Endothelial cell of umbilical vein (primary cell): ENCODE measurements at regions not wholly inside any gene's neighbourhood (a gene's known extent, or its start where the extent isn't known, plus 50 kb on each side); places are given as distances from the start of the nearest gene placed in this dataset.

Experiments
- BruUV-seq: library from RNA; stranded (reverse); fragments of 400-500 nt; replicated peaks from 2 replicates; lab custom pipeline; 2021; lab: Mats Ljungman, UMichigan
- CTCF ChIA-PET: fragments of 300-600, 350-600 bp; sonication (Branson Sonifier 250); formaldehyde crosslinking; loops from one replicate; lab custom pipeline; 2021; ENCODE audit warnings: antibody characterized with exemption, inconsistent platforms; lab: Charles Lee
- POLR2A ChIA-PET: fragments of 300-600, 350-600 bp; sonication (Branson Sonifier 250); formaldehyde crosslinking; loops from one replicate; lab custom pipeline; 2021; ENCODE audit warnings: antibody characterized with exemption, inconsistent platforms; lab: Charles Lee
- DNase-seq: peaks from one replicate; pipeline ENCODE4 v3.0.0-alpha.2; 2011; ENCODE audit warnings: low read depth, low spot score
- FAIRE-seq: peaks from 2 replicates; lab custom pipeline; 2011; peaks lifted over from hg19 to GRCh38; lab: Jason Lieb, UNC
- H2AFZ ChIP-seq: 2 replicates; pipeline ENCODE4 v1.6.0; 2012; ENCODE audit warnings: low read depth, low read length, control low read depth, inconsistent platforms
- H3K27ac ChIP-seq: 2 replicates; pipeline ENCODE4 v1.5.1; 2011; ENCODE audit warnings: low read depth, mild to moderate bottlenecking, control low read depth, low read length, moderate library complexity; ENCODE audit not compliant: insufficient read depth
- H3K27me3 ChIP-seq, 2 experiments: 2 replicates each; pipeline versions ENCODE4 v1.6.0 to v1.6.1; 2011; ENCODE audit warnings: low read length in 2 of 2, mixed read lengths in 1 of 2; ENCODE audit not compliant: control insufficient read depth in 2 of 2, insufficient read depth in 2 of 2
- H3K36me3 ChIP-seq, 2 experiments: 2 replicates in 1 of 2; 3 replicates in 1 of 2; pipeline ENCODE4 v1.5.1; 2011; ENCODE audit warnings: low read length in 2 of 2, mild to moderate bottlenecking in 1 of 2, moderate library complexity in 1 of 2; ENCODE audit not compliant: control insufficient read depth in 2 of 2, insufficient read depth in 2 of 2; ENCODE audit errors: extremely low read depth in 1 of 2
- H3K4me1 ChIP-seq: 3 replicates; pipeline ENCODE4 v1.5.1; 2011; ENCODE audit warnings: mild to moderate bottlenecking, low read length; ENCODE audit not compliant: control insufficient read depth, insufficient read depth; ENCODE audit errors: extremely low read depth
- H3K4me2 ChIP-seq: 2 replicates; pipeline ENCODE4 v1.6.1; 2011; ENCODE audit warnings: low read length, control low read depth, mixed read lengths; ENCODE audit not compliant: insufficient read depth
- H3K4me3 ChIP-seq, 3 experiments: fragments of 200-600 bp in 1 of 3; sonication (generic), shearing (Covaris generic) in 1 of 3; replicated peaks in 1 of 3; 2 replicates each; pipeline ENCODE4 v1.5.1; 2011 to 2016; ENCODE audit warnings: control low read depth in 3 of 3, low read length in 3 of 3, mild to moderate bottlenecking in 2 of 3, inconsistent platforms in 1 of 3, low read depth in 1 of 3, moderate library complexity in 1 of 3; ENCODE audit not compliant: insufficient read depth in 1 of 3
- H3K79me2 ChIP-seq: 2 replicates; pipeline ENCODE4 v1.6.0; 2012; ENCODE audit warnings: low read length, inconsistent platforms; ENCODE audit not compliant: control insufficient read depth, insufficient read depth
- H3K9ac ChIP-seq: replicated peaks from 2 replicates; pipeline ENCODE3; 2011; ENCODE audit warnings: low read length, control low read depth; ENCODE audit not compliant: insufficient read depth; ENCODE audit errors: extremely low read depth
- H3K9me1 ChIP-seq: replicated peaks from 3 replicates; pipeline ENCODE4 v1.6.0; 2011; ENCODE audit warnings: mild to moderate bottlenecking, low read length; ENCODE audit not compliant: control insufficient read depth, insufficient read depth; ENCODE audit errors: extremely low read depth
- H3K9me3 ChIP-seq: replicated peaks from 2 replicates; pipeline ENCODE4 v1.5.1; 2012; ENCODE audit warnings: low read length, inconsistent platforms; ENCODE audit not compliant: control insufficient read depth, insufficient read depth
- H4K20me1 ChIP-seq: replicated peaks from 2 replicates; pipeline ENCODE3; 2011; ENCODE audit warnings: mild to moderate bottlenecking, low read length; ENCODE audit not compliant: control insufficient read depth, insufficient read depth; ENCODE audit errors: extremely low read depth
- EZH2 ChIP-seq: IDR thresholded peaks from 2 replicates; pipeline ENCODE4 v1.6.1; 2012; ENCODE audit warnings: borderline replicate concordance, low read depth, mild to moderate bottlenecking, moderate library complexity, low read length, inconsistent platforms; ENCODE audit not compliant: severe bottlenecking
- dilution Hi-C: fragments of 300-500 bp; cut with MboI; formaldehyde crosslinking; loops from one replicate; pipeline ENCODE4 v1.15.0; 2019; ENCODE audit warnings: low sequenced_read_pairs; ENCODE audit not compliant: extremely low pct_ligation_motif_present
- intact Hi-C: fragments of 100-400 bp; cut with micrococcal nuclease; formaldehyde crosslinking; loops from one replicate; pipeline ENCODE4 v1.10.0; 2022
- TF ChIP-seq, protein P1 (sequence below), 2 donors: IDR thresholded peaks; 1 replicate in 1 of 2; 2 replicates in 1 of 2; pipeline ENCODE4 v1.5.1; 2011; ENCODE audit warnings: low read length in 2 of 2, mild to moderate bottlenecking in 2 of 2, moderate library complexity in 2 of 2, control low read depth in 1 of 2, inconsistent platforms in 1 of 2, low read depth in 1 of 2; ENCODE audit not compliant: insufficient read depth in 1 of 2; ENCODE audit errors: extremely low read depth in 1 of 2
- TF ChIP-seq, protein P2 (sequence below): IDR thresholded peaks from 2 replicates; pipeline ENCODE4 v1.6.1; 2011; ENCODE audit not compliant: insufficient read depth, insufficient read length

DNA sequence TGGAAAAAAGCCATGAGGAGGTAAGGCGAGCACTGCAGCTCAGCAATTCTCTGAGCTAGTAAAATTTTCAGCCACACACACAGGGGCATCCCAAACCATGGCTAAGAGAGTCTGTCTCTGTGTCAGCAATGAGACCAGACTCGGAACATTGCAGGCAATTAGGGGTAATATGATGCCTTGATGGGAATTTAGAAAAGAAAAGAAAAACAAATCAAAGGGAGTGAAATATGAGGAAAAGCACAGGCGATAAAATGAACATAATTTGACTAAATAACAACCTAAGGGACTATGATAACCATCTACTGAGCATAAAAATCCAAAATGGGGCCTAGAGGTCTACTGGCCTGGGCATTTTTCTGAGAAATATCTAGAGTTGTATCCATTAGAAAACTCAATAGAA lies 546.0 kb upstream of the PSMD7 start:
- Histone ChIP-seq H3K4me3 (no peak overlapping the region), H3K4me2 (no peak overlapping the region), H2AFZ (no peak overlapping the region), H3K27me3 (no peaks in the 10 kb centered on the region), H4K20me1 (no peaks in the 10 kb centered on the region), H3K9ac (no peak overlapping the region), H3K36me3 (no peaks in the 10 kb centered on the region), H3K27ac (no peak overlapping the region), H3K9me3 (no peaks in the 10 kb centered on the region), H3K4me1 (no peaks in the 10 kb centered on the region), H3K79me2 (no peaks in the 10 kb centered on the region), H3K9me1 (no peaks in the 10 kb centered on the region)
- dilution Hi-C loops: no loop called here
- ChIA-PET POLR2A (no interaction called here), CTCF (no interaction called here)
- DNase-seq (no peak), FAIRE-seq (no peak)
- TF ChIP-seq, protein P1, sequence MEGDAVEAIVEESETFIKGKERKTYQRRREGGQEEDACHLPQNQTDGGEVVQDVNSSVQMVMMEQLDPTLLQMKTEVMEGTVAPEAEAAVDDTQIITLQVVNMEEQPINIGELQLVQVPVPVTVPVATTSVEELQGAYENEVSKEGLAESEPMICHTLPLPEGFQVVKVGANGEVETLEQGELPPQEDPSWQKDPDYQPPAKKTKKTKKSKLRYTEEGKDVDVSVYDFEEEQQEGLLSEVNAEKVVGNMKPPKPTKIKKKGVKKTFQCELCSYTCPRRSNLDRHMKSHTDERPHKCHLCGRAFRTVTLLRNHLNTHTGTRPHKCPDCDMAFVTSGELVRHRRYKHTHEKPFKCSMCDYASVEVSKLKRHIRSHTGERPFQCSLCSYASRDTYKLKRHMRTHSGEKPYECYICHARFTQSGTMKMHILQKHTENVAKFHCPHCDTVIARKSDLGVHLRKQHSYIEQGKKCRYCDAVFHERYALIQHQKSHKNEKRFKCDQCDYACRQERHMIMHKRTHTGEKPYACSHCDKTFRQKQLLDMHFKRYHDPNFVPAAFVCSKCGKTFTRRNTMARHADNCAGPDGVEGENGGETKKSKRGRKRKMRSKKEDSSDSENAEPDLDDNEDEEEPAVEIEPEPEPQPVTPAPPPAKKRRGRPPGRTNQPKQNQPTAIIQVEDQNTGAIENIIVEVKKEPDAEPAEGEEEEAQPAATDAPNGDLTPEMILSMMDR (IDR thresholded peaks at IDR 0.05; ENCODE audit: extremely low read depth in 1 of 2, insufficient read depth in 1 of 2, low read depth in 1 of 2, low read length in 2 of 2): no peak
- no peak for TF ChIP-seq EZH2
- TF ChIP-seq, protein P2, sequence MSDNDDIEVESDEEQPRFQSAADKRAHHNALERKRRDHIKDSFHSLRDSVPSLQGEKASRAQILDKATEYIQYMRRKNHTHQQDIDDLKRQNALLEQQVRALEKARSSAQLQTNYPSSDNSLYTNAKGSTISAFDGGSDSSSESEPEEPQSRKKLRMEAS: no peak
- intact Hi-C loops: no loop called here
- no TSS peak for BruUV-seq

DNA sequence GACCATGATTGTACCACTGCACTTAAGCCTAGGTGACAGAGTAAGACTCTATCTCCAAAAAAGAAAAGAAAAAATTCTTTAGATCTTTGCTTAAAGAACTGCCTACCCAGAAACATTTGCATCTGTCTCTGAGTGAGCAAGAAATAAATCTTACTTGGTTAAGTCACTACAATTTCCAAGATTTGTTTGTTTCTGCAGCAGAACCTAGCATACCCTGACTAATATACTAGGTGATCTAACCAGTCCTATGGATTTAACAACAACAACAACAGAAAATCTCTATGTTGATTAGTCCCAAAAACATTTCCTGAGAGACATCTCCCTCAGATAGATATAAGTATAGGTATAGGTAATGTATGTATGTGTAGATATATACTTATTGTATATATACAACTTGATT lies 549.3 kb upstream of the PSMD7 start:
- H3K4me3 ChIP-seq: no peak overlapping the region
- H3K4me2 ChIP-seq: no peak overlapping the region
- no peaks in the 10 kb centered on the region for H3K9me3 ChIP-seq
- TF ChIP-seq, protein P2: no peak
- no peaks in the 10 kb centered on the region for H3K27me3 ChIP-seq
- no peak overlapping the region for H2AFZ ChIP-seq
- CTCF ChIA-PET: no interaction called here
- H3K79me2 ChIP-seq: no peaks in the 10 kb centered on the region
- no peak overlapping the region for H3K27ac ChIP-seq
- H3K36me3 ChIP-seq: no peaks in the 10 kb centered on the region
- no peaks in the 10 kb centered on the region for H3K4me1 ChIP-seq
- BruUV-seq: no TSS peak
- H3K9ac ChIP-seq: no peak overlapping the region
- FAIRE-seq (no peak), DNase-seq (no peak)
- dilution Hi-C loops: no loop called here
- POLR2A ChIA-PET: no interaction called here
- no peaks in the 10 kb centered on the region for H4K20me1 ChIP-seq
- intact Hi-C loops: no loop called here
- H3K9me1 ChIP-seq: no peaks in the 10 kb centered on the region
